GM18951 (cell line): ENCODE measurements at regions not wholly inside any gene's neighbourhood (a gene's known extent, or its start where the extent isn't known, plus 50 kb on each side); places are given as distances from the start of the nearest gene placed in this dataset.

ENCODE experiments used
- POLR2A ChIP-seq: IDR thresholded peaks from 4 replicates; pipeline ENCODE4 v1.6.1; 2011; ENCODE audit warnings: mild to moderate bottlenecking; ENCODE audit not compliant: insufficient read length, insufficient read depth; ENCODE audit errors: extremely low read depth
- in situ Hi-C: fragments of 300-500 bp; cut with MboI; formaldehyde crosslinking; loops from one replicate; pipeline ENCODE4 v1.12.0; 2022; ENCODE audit warnings: low sequenced_read_pairs, mixed read lengths, inconsistent platforms; ENCODE audit not compliant: unreplicated experiment

GRCh38 chr6:117840541-117840983 lies 66.5 kb upstream of the SLC35F1 start:
- TF ChIP-seq POLR2A: no peak
- in situ Hi-C loops: loop anchor here (25.0 kb wide), 1 partner anchor 422 kb away; no protein-coding TSS in a partner anchor

GRCh38 chr6:117847912-117848311 lies 59.2 kb upstream of the SLC35F1 start:
- in situ Hi-C loops: loop anchor here (25.0 kb wide), 1 partner anchor 414 kb away; no protein-coding TSS in a partner anchor
- no peak for TF ChIP-seq POLR2A

GRCh38 chr6:117849087-117849486 lies 58.0 kb upstream of the SLC35F1 start:
- TF ChIP-seq POLR2A: no peak
- in situ Hi-C loops: loop anchor here (25.0 kb wide), 1 partner anchor 413 kb away; no protein-coding TSS in a partner anchor
